H9 (cell line): ENCODE measurements at regions not wholly inside any gene's neighbourhood (a gene's known extent, or its start where the extent isn't known, plus 50 kb on each side); places are given as distances from the start of the nearest gene placed in this dataset.

Source experiments
- DNase-seq: peaks from one replicate; pipeline ENCODE4 v3.0.0-alpha.2; 2017
- H2AFZ ChIP-seq: one replicate; pipeline ENCODE4 v1.6.1; 2013; ENCODE audit warnings: mild to moderate bottlenecking, low read length, control low read depth, moderate library complexity
- H2AK5ac ChIP-seq: 2 replicates; pipeline ENCODE4 v1.6.1; 2013; ENCODE audit warnings: low read length, control low read depth, mixed read lengths; ENCODE audit not compliant: insufficient read length
- H2BK120ac ChIP-seq: one replicate; pipeline ENCODE4 v1.6.1; 2013; ENCODE audit warnings: low read depth, mild to moderate bottlenecking, low read length, control low read depth, inconsistent platforms; ENCODE audit not compliant: poor library complexity, severe bottlenecking
- H2BK12ac ChIP-seq: 2 replicates; pipeline ENCODE4 v1.6.1; 2013; ENCODE audit warnings: low read length, control low read depth, mixed read lengths, low read depth; ENCODE audit not compliant: insufficient read length
- H2BK15ac ChIP-seq: 2 replicates; pipeline ENCODE4 v1.6.1; 2013; ENCODE audit warnings: low read depth, low read length, control low read depth
- H2BK20ac ChIP-seq: one replicate; pipeline ENCODE4 v1.6.1; 2013; ENCODE audit warnings: low read depth, mild to moderate bottlenecking, low read length, control low read depth, inconsistent platforms; ENCODE audit not compliant: poor library complexity, severe bottlenecking
- H2BK5ac ChIP-seq: 2 replicates; pipeline ENCODE4 v1.6.1; 2013; ENCODE audit warnings: low read length, control low read depth, mixed read lengths; ENCODE audit not compliant: insufficient read length
- H3K14ac ChIP-seq: 2 replicates; pipeline ENCODE4 v1.6.1; 2013; ENCODE audit warnings: low read length, control low read depth; ENCODE audit not compliant: insufficient read depth
- H3K18ac ChIP-seq: 2 replicates; pipeline ENCODE4 v1.6.1; 2013; ENCODE audit warnings: low read depth, mild to moderate bottlenecking, mixed read lengths, low read length, control low read depth; ENCODE audit not compliant: insufficient read length
- H3K23ac ChIP-seq: 2 replicates; pipeline ENCODE4 v1.6.1; 2013; ENCODE audit warnings: low read length, control low read depth, mixed read lengths, low read depth; ENCODE audit not compliant: insufficient read length
- H3K23me2 ChIP-seq: 2 replicates; pipeline ENCODE4 v1.6.1; 2013; ENCODE audit warnings: low read depth, mild to moderate bottlenecking, mixed read lengths, low read length, control low read depth; ENCODE audit not compliant: insufficient read length, poor library complexity, severe bottlenecking
- H3K27ac ChIP-seq: 2 replicates; pipeline ENCODE4 v1.5.1; 2013; ENCODE audit warnings: low read length, control low read depth, mixed read lengths, low read depth; ENCODE audit not compliant: insufficient read length
- H3K27me3 ChIP-seq: 2 replicates; pipeline ENCODE4 v1.6.1; 2013; ENCODE audit warnings: low read length, control low read depth, inconsistent platforms; ENCODE audit not compliant: insufficient read depth
- H3K4ac ChIP-seq: 2 replicates; pipeline ENCODE4 v1.6.1; 2013; ENCODE audit warnings: low read depth, mild to moderate bottlenecking, control low read depth, inconsistent platforms, low read length, moderate library complexity
- H3K4me1 ChIP-seq: 2 replicates; pipeline ENCODE4 v1.6.1; 2013; ENCODE audit warnings: low read length, control low read depth, inconsistent platforms; ENCODE audit not compliant: insufficient read depth
- H3K4me2 ChIP-seq: 2 replicates; pipeline ENCODE4 v1.6.1; 2013; ENCODE audit warnings: low read length, control low read depth, mixed read lengths; ENCODE audit not compliant: insufficient read length, insufficient read depth
- H3K56ac ChIP-seq: 2 replicates; pipeline ENCODE4 v1.6.1; 2013; ENCODE audit warnings: low read depth, mild to moderate bottlenecking, mixed read lengths, low read length, control low read depth; ENCODE audit not compliant: insufficient read length
- H3K79me1 ChIP-seq: 2 replicates; pipeline ENCODE4 v1.6.1; 2013; ENCODE audit warnings: low read depth, mild to moderate bottlenecking, moderate library complexity, low read length, control low read depth, inconsistent platforms; ENCODE audit not compliant: insufficient read depth, poor library complexity, severe bottlenecking
- H3K79me2 ChIP-seq: 2 replicates; pipeline ENCODE4 v1.6.1; 2013; ENCODE audit warnings: low read length, control low read depth, inconsistent platforms; ENCODE audit not compliant: insufficient read depth
- H3K9ac ChIP-seq: 2 replicates; pipeline ENCODE4 v1.6.1; 2013; ENCODE audit warnings: low read length, control low read depth, mixed read lengths; ENCODE audit not compliant: insufficient read length; ENCODE audit errors: extremely low read depth
- H3K9me3 ChIP-seq: one replicate; pipeline ENCODE4 v1.6.1; 2013; ENCODE audit warnings: low read depth, low read length, inconsistent platforms; ENCODE audit not compliant: control insufficient read depth
- H3T11ph ChIP-seq: one replicate; pipeline ENCODE4 v1.6.1; 2013; ENCODE audit warnings: mild to moderate bottlenecking, low read length, control low read depth, inconsistent platforms
- H4K20me1 ChIP-seq: one replicate; pipeline ENCODE4 v1.6.1; 2013; ENCODE audit not compliant: control insufficient read depth, insufficient read length, insufficient read depth
- H4K5ac ChIP-seq: 2 replicates; pipeline ENCODE4 v1.6.1; 2013; ENCODE audit warnings: low read depth, mild to moderate bottlenecking, mixed read lengths, low read length, control low read depth; ENCODE audit not compliant: insufficient read length
- H4K8ac ChIP-seq: replicated peaks from 2 replicates; pipeline ENCODE4 v1.6.1; 2013; ENCODE audit warnings: low read length, control low read depth, mixed read lengths, low read depth; ENCODE audit not compliant: insufficient read length
- H4K91ac ChIP-seq: 2 replicates; pipeline ENCODE4 v1.6.1; 2013; ENCODE audit warnings: low read depth, mild to moderate bottlenecking, moderate library complexity, mixed read lengths, low read length, control low read depth; ENCODE audit not compliant: insufficient read length
- H3K27ac Mint-ChIP-seq, 3 experiments: 2 replicates in 2 of 3; 3 replicates in 1 of 3; pipeline ENCODE4 v1.8.0; 2020 to 2021; ENCODE audit warnings: mixed read lengths in 3 of 3, mild to moderate bottlenecking in 1 of 3, moderate library complexity in 1 of 3
- H3K27me3 Mint-ChIP-seq: 2 replicates; pipeline ENCODE4 v1.8.0; 2021; ENCODE audit warnings: low read depth, mild to moderate bottlenecking, moderate library complexity, mixed read lengths
- H3K36me3 Mint-ChIP-seq, 3 experiments: 2 replicates in 2 of 3; 3 replicates in 1 of 3; pipeline ENCODE4 v1.8.0; 2020 to 2021; ENCODE audit warnings: low read depth in 3 of 3, mixed read lengths in 3 of 3; ENCODE audit not compliant: insufficient read depth in 1 of 3
- H3K4me1 Mint-ChIP-seq, 2 experiments: 2 replicates each; pipeline ENCODE4 v1.8.0; 2020; ENCODE audit warnings: mixed read lengths in 2 of 2
- H3K4me3 Mint-ChIP-seq, 2 experiments: 2 replicates in 1 of 2; 3 replicates in 1 of 2; pipeline ENCODE4 v1.8.0; 2020 to 2021; ENCODE audit warnings: mild to moderate bottlenecking in 2 of 2, mixed read lengths in 2 of 2, moderate library complexity in 1 of 2
- H3K9me3 Mint-ChIP-seq, 2 experiments: 2 replicates in 1 of 2; 3 replicates in 1 of 2; pipeline ENCODE4 v1.8.0; 2020; ENCODE audit warnings: mild to moderate bottlenecking in 2 of 2, mixed read lengths in 2 of 2, moderate library complexity in 1 of 2
- CTCF ChIP-seq: fragments of 200-600 bp; sonication (generic); conservative IDR thresholded peaks from 3 replicates; pipeline ENCODE4 v1.8.0; 2021; ENCODE audit warnings: antibody characterized with exemption, mild to moderate bottlenecking
- WGBS: extraction: QIAGEN DNeasy Blood & Tissue Kit; methylation state at CpG from one replicate; pipeline ENCODE4 v1.1.7; 2013; ENCODE audit warnings: missing lambda C conversion rate, low lambda C conversion rate, mixed read lengths; ENCODE audit not compliant: insufficient read length; ENCODE audit errors: extremely low coverage; 5-methylcytosine and 5-hydroxymethylcytosine counted together

- no peak for DNase-seq
- Mint-ChIP-seq H3K36me3 (no peaks in the 10 kb centered on the region), H3K4me3 (no peak overlapping the region), H3K4me1 (peaks cover 0 to 4% of the 10 kb centered on the region in 2 experiments; a peak in 1 of 4 replicates), H3K27ac (no peak overlapping the region), H3K27me3 (peaks cover 6% of the 10 kb centered on the region), H3K9me3 (no peaks in the 10 kb centered on the region)
- H2BK12ac ChIP-seq, result no peak overlapping the region
- no peak overlapping the region for H3K9ac ChIP-seq
- H3K4me1 ChIP-seq, result no peaks in the 10 kb centered on the region
- H2BK20ac ChIP-seq, result no peak overlapping the region
- TF ChIP-seq CTCF, result no peak
- H4K8ac ChIP-seq, result no peak overlapping the region
- H3K4ac ChIP-seq, result no peak overlapping the region
- H3K23ac ChIP-seq, result no peak overlapping the region
- no peaks in the 10 kb centered on the region for H4K20me1 ChIP-seq
- no peak overlapping the region for H3K14ac ChIP-seq
- no peak overlapping the region for H2BK120ac ChIP-seq
- no CpG with 5 or more reads among the region's 2 CpGs for WGBS
- no peaks in the 10 kb centered on the region for H3K27me3 ChIP-seq
- H2BK5ac ChIP-seq, result no peak overlapping the region
- no peak overlapping the region for H2BK15ac ChIP-seq
- H3K56ac ChIP-seq, result no peak overlapping the region
- no peak overlapping the region for H2AFZ ChIP-seq
- H3K23me2 ChIP-seq, result no peaks in the 10 kb centered on the region
- H3K18ac ChIP-seq, result no peak overlapping the region
- no peak overlapping the region for H4K91ac ChIP-seq
- H3K79me2 ChIP-seq, result no peaks in the 10 kb centered on the region
- no peak overlapping the region for H3K27ac ChIP-seq
- H3T11ph ChIP-seq, result no peak overlapping the region
- H3K9me3 ChIP-seq, result no peaks in the 10 kb centered on the region
- no peaks in the 10 kb centered on the region for H3K79me1 ChIP-seq
- no peak overlapping the region for H3K4me2 ChIP-seq
- no peak overlapping the region for H4K5ac ChIP-seq
- H2AK5ac ChIP-seq, result no peak overlapping the region
Observed at GRCh38 chr20:39164642-39165041, 202.5 kb downstream of the DHX35 start.
